Aorta (tissue), 5 donors: ENCODE measurements at regions not wholly inside any gene's neighbourhood (a gene's known extent, or its start where the extent isn't known, plus 50 kb on each side); places are given as distances from the start of the nearest gene placed in this dataset.

Source experiments
- ATAC-seq: fragments of 200-7000 bp; cut with Tn5 transposase; one replicate; pipeline ENCODE4 v1.9.1; 2022; ENCODE audit warnings: moderate library complexity; ENCODE audit not compliant: low FRiP score
- DNase-seq, 2 donors: peaks; one replicate each; pipeline ENCODE4 v3.0.0-alpha.2; 2020
- H3K27ac ChIP-seq, 2 donors: one replicate each; pipeline ENCODE4 v1.5.1; 2013; ENCODE audit warnings: low read length in 2 of 2, mild to moderate bottlenecking in 2 of 2, moderate library complexity in 2 of 2, control low read depth in 1 of 2, inconsistent platforms in 1 of 2, low read depth in 1 of 2
- H3K27me3 ChIP-seq, 2 donors: one replicate each; pipeline ENCODE4 v1.6.1; 2013; ENCODE audit warnings: control low read depth in 1 of 2, low read length in 1 of 2, mild to moderate bottlenecking in 1 of 2, moderate library complexity in 1 of 2; ENCODE audit not compliant: insufficient read depth in 2 of 2, control insufficient read depth in 1 of 2
- H3K36me3 ChIP-seq, 2 donors: one replicate each; pipeline ENCODE4 v1.6.1; 2013; ENCODE audit warnings: control low read depth in 1 of 2, low read length in 1 of 2, mild to moderate bottlenecking in 1 of 2; ENCODE audit not compliant: insufficient read depth in 2 of 2, control insufficient read depth in 1 of 2
- H3K4me1 ChIP-seq, 2 donors: one replicate each; pipeline ENCODE4 v1.6.1; 2013; ENCODE audit warnings: low read length in 2 of 2, control low read depth in 1 of 2, mild to moderate bottlenecking in 1 of 2, moderate library complexity in 1 of 2; ENCODE audit not compliant: insufficient read depth in 2 of 2, control insufficient read depth in 1 of 2
- H3K4me3 ChIP-seq, 2 donors: one replicate each; pipeline ENCODE4 v1.5.1; 2013; ENCODE audit warnings: low read length in 2 of 2, control low read depth in 1 of 2, mild to moderate bottlenecking in 1 of 2
- H3K9me3 ChIP-seq: one replicate; pipeline ENCODE4 v1.6.1; 2013; ENCODE audit warnings: mild to moderate bottlenecking, low read length; ENCODE audit not compliant: control insufficient read depth
- WGBS, 2 donors: extraction: QIAGEN DNeasy Blood & Tissue Kit; methylation state at CpG; one replicate each; pipeline ENCODE4 v1.1.7; 2013; 5-methylcytosine and 5-hydroxymethylcytosine counted together
- intact Hi-C, 2 donors: fragments of 100-400 bp; cut with DNase I; formaldehyde crosslinking; loops; one replicate each; pipeline versions ENCODE4 v1.14.2 to v1.15.0; 2022
- donor health status: healthy with polysubstance abuse.
- donor health status: Bipolar disorder and iron deficiency.
- donor health status: DM: no; HTN: no; CAD: no.
- donor health status: DM: no; HTN: no; CAD: no.
- donor health status: DM: yes; HTN: yes; CAD: no.

DNA sequence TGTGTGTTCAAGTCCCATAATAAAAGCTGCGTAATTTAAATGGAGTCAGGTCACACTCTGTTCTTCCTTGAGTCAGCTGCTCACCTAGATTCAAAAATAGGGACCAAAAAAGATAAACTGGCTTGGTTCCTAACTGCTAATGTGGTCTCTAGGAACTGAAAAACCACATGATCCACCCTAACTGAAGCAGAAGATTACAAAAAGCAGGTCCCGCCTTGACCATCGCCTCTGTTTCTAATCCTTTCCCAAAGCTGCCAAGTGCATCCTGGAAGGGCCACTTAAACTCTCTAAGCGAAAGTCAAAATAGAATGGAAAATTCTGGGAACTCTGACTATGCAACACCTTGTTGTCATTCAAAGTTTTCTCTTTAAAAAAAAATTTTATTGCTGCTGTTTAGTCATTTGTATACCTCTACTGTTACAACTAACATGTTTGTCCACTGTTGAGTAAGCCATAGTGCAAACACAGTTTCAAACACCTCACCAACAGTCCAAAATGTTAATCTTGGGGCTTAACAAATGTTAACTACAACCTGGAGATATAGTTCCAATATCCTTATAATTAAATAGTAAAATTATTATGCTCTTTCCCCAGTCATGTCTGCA is 88.9 kb upstream of the THBS1 start:
- WGBS, 2 donors = 33 to 38% methylated on average over 4 of the region's 4 CpGs
- Histone ChIP-seq H3K36me3 (no peaks in the 10 kb centered on the region), H3K4me3 (no peak overlapping the region), H3K27me3 (no peaks in the 10 kb centered on the region), H3K9me3 (no peaks in the 10 kb centered on the region), H3K4me1 (peaks cover 0 to 3% of the 10 kb centered on the region in 2 donors), H3K27ac (peak overlapping the region in 1 of 2 donors; percentile 69)
- ATAC-seq = no peak
- DNase-seq = no peak
- intact Hi-C loops = no loop called here

DNA sequence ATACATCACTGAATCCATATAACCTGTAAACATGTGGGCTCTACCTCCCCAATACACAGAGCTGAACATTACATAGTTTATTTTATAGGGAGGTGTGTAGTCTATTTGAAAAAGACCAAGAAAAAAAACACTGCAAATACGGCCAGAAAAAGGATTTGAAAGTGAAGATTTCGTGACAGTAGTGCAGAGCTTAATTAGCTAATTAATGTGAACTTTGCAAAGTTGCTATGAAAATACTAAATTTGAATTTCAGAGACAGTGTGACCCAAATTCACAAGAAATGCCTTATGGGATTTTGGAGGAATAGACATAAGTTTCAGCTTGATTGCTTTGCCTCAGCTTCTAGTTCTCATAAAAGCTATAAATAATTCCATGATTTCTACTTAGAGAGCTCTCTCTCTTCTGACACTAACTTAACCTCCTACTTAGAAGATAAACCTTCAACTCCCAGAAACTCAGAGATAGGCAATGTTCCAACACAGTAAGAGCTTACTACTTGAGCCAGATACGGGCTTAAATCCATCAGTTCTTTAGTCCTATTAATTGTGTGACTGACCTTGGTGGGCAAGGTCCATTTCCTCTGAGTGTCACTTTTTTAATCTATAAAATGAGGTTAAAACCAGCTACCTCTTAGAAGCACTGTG is 87.3 kb upstream of the THBS1 start:
- intact Hi-C loops = no loop called here
- no peak overlapping the region for H3K4me3 ChIP-seq
- DNase-seq (no peak), ATAC-seq (no peak)
- H3K27ac ChIP-seq = no peak overlapping the region
- no peaks in the 10 kb centered on the region for H3K36me3 ChIP-seq
- peaks cover 0 to 3% of the 10 kb centered on the region in 2 donors for H3K4me1 ChIP-seq
- WGBS, 2 donors = 80 to 87% methylated on average over 3 of the region's 3 CpGs
- no peaks in the 10 kb centered on the region for H3K9me3 ChIP-seq
- H3K27me3 ChIP-seq = no peaks in the 10 kb centered on the region

DNA sequence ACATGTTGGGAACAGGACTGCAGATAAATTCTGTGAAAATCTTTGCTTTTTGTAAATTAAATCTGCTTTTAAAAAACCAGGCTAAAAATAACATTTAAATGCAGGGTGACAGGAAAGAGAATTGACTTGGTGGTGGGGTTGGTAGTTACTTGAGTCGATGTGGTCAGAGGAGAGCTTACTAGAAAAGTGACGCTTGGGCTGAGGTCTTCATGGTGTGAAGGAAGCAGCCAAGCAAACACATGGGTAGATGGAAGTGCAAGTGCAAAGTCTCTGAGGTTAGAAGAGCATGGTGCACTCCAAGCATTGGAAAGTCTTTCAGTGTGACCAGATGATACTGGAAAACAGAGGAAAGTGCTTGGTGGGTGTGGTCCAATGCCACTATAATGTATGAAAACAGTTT is 86.4 kb upstream of the THBS1 start:
- Histone ChIP-seq H3K4me1 (peaks cover 0 to 3% of the 10 kb centered on the region in 2 donors), H3K27me3 (no peaks in the 10 kb centered on the region), H3K36me3 (no peaks in the 10 kb centered on the region), H3K4me3 (no peak overlapping the region), H3K27ac (no peak overlapping the region), H3K9me3 (no peaks in the 10 kb centered on the region)
- intact Hi-C loops = no loop called here
- WGBS, 2 donors = 83 to 90% methylated on average over 2 of the region's 2 CpGs
- ATAC-seq (no peak), DNase-seq (no peak)

DNA sequence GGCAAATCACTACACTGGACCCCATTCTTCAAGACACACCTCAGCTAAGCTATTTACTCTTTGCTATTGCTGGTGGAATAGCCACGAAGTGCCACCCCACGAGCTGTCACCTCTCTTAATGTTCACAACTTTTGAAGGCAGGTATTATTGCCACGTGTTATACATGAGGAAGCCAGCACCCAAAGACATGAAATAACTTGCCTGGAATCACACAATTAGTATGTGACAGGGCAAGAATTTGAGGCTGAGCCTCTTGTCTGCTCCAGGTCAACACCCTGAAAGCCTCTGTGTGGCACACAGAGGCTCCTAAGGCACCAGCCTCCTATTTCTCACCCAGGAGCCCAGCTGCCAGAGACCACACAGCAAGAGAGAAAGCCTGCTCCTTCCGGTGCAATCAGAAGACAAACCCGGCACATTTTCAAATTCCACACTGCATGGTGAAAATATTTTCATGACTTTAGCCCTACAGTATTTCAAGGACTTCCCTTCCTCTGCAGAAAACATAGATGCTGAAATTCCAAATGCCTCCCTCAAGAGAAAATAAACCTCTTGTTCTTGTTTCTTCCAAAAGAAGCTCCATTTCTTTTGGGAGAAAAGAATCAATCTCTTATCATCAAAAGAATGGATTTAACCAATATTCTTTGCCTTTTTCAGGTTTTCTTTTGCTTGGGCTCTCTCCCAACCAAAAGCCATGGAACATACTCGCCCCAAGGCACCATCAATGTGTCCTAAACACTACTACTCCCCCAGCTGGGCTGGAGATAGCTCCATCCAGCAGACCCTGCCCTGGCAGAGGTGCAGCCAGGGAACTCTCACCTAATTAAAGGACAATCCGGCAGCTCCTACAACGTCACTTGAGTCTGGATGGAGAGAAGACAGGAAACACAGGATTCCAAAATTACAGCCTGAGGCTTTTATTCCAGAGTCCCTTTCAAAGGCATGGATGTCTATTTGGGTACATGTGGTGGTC is 84.7 kb upstream of the THBS1 start:
- Histone ChIP-seq H3K4me1 (peaks cover 0 to 3% of the 10 kb centered on the region in 2 donors), H3K9me3 (no peaks in the 10 kb centered on the region), H3K27me3 (no peaks in the 10 kb centered on the region), H3K4me3 (no peak overlapping the region), H3K36me3 (no peaks in the 10 kb centered on the region), H3K27ac (no peak overlapping the region)
- intact Hi-C loops = loop anchor here in 1 of 2 donors (5.0 kb wide), 1 partner anchor 81 kb away; no protein-coding TSS in a partner anchor
- ATAC-seq (no peak), DNase-seq (no peak)
- WGBS, 2 donors = 46 to 50% methylated on average over 8 of the region's 8 CpGs

DNA sequence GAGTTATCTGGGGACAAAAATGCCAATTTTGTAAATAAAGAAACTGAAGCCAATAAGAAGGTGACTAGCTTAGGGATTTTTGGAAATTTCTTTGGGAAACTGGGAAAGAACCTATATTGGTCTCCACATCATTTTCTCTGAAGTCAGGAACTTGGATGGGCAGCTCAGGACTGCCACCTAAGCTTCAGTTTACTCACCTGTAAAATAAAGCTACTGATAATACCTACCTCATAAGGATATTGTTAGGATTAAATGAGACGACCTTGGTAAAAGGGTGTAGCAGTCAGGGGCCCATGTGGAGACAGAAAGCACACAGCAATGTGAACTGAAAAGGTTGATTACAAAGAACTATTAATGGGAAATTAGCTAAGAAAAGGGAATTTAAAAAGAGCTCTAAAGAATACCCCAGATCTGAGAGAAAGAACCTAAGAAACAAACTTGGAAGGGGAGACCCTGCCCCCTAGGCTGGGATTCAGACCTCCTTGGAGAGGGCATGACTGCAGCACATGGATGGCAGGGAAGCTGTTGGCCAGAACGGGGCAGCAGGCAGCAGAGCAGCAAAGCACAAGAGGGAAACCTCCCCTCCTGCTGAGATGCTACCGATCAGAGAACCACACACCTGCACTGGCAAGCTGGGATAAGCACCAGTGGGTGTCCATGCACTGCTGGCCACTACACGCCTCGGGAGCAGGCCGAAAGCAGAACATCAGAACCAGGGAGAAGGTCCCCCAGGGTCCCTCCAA is 83.7 kb upstream of the THBS1 start:
- intact Hi-C loops = loop anchor here in 1 of 2 donors (5.0 kb wide), 1 partner anchor 80 kb away; no protein-coding TSS in a partner anchor
- Histone ChIP-seq H3K27me3 (no peaks in the 10 kb centered on the region), H3K4me1 (no peaks in the 10 kb centered on the region), H3K9me3 (no peaks in the 10 kb centered on the region), H3K36me3 (no peaks in the 10 kb centered on the region), H3K27ac (no peak overlapping the region), H3K4me3 (no peak overlapping the region)
- WGBS, 2 donors = 73 to 79% methylated on average over 6 of the region's 6 CpGs
- no peak for ATAC-seq
- no peak for DNase-seq

DNA sequence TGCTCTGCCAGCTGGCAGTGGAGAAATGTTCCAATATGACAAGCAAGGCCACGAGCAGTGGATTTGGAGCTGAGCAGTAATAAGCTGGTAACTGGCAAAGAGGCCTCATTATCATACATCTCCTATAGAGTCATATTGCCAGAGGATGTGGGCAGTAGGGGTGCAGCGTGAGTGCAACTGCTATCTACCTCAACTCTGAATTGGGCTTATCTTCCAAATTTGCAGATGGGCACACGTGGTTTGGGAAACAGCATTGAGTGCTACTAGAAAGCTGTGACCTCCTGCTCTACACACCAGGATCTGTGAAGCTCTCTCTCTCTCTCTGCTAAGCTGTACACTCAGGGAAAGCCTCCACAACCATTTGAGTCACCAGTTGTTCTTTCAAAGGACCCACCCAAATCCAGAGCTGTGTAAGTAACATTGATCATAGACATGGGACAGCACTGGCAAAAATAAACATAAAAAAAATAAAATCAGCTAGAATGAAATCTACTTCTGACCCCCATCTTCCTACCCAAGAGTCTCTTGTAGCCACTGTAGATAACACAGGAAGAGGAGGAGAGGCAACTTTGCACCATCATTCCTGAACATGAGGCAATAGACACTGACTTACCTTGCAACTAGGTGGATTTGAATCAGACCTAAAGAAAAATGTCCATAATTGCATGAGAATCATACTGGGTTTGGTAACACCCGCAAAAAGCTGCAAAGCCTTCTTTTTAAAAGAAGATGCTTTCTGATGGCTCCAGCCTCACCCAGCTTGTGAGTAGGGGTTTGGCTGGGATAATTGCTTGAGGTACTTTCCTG is 82.9 kb upstream of the THBS1 start:
- H3K9me3 ChIP-seq = no peaks in the 10 kb centered on the region
- H3K27ac ChIP-seq = no peak overlapping the region
- DNase-seq (no peak), ATAC-seq (no peak)
- no peak overlapping the region for H3K4me3 ChIP-seq
- intact Hi-C loops = loop anchor here in 1 of 2 donors (5.0 kb wide), 1 partner anchor 79 kb away; no protein-coding TSS in a partner anchor
- WGBS, 2 donors = 66 to 67% methylated on average over 4 of the region's 4 CpGs
- no peaks in the 10 kb centered on the region for H3K4me1 ChIP-seq
- no peaks in the 10 kb centered on the region for H3K27me3 ChIP-seq
- no peaks in the 10 kb centered on the region for H3K36me3 ChIP-seq

DNA sequence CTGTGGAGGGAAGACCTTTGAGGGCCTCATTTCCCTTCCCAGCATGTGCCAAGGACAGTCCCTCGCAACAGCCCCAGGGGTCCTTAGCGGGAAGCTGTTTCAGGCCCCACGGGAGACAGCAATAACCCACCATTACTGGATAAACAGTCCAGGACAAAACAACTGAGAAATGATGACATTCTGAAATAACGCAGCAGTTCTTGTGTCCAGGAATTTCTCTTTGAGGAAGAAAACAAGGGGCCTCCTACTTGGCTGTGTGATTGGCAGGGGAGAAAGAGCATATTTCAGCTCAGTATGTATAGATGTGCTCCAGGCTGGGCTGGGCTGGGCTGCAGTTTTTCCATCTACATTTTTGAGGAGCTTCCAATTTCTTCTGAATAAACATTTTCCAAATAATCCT is 82.2 kb upstream of the THBS1 start:
- no peak overlapping the region for H3K4me3 ChIP-seq
- DNase-seq (no peak), ATAC-seq (no peak)
- H3K36me3 ChIP-seq = no peaks in the 10 kb centered on the region
- no peaks in the 10 kb centered on the region for H3K27me3 ChIP-seq
- WGBS, 2 donors = 70 to 77% methylated on average over 4 of the region's 4 CpGs
- peaks cover under 1% of the 10 kb centered on the region for H3K9me3 ChIP-seq
- intact Hi-C loops = loop anchor here in 1 of 2 donors (5.0 kb wide), 1 partner anchor 79 kb away; no protein-coding TSS in a partner anchor
- no peaks in the 10 kb centered on the region for H3K4me1 ChIP-seq
- no peak overlapping the region for H3K27ac ChIP-seq
